Stimulated activated CD8-positive, alpha-beta memory T cell treated with anti-CD3 and anti-CD28 coated beads, Interleukin-4, amount 100 ng/mL, for 24 hours (primary cell): ENCODE measurements at regions not wholly inside any gene's neighbourhood (a gene's known extent, or its start where the extent isn't known, plus 50 kb on each side); places are given as distances from the start of the nearest gene placed in this dataset.
"Not testable (repeated sequence)": the region's sequence is repeated elsewhere in the genome, so short reads cannot be mapped to it uniquely, and the experiment has no call there.

Experiments
- DNase-seq: peaks from one replicate; pipeline ENCODE4 v3.0.0-alpha.2; 2020; ENCODE audit warnings: low read depth

DNA sequence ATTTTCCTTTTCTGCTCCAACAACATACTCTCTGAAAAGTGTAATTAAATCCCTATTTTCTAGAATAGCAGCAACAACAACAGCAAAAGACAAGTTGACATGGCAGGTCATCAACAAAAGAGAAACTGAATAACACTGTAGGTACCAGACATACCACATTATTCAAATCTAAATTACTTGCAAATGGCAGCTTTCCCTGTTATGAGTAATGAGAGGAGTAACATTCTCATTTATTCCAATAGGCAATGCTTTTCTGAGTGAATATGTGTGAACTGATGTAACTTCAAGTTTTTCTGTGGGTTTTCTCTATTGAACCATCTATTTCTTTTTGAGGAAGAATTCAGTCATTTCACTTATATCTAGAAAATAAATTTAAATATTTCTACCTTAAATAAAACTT lies 501.5 kb downstream of the TRIB2 start:
- no peak for DNase-seq

DNA sequence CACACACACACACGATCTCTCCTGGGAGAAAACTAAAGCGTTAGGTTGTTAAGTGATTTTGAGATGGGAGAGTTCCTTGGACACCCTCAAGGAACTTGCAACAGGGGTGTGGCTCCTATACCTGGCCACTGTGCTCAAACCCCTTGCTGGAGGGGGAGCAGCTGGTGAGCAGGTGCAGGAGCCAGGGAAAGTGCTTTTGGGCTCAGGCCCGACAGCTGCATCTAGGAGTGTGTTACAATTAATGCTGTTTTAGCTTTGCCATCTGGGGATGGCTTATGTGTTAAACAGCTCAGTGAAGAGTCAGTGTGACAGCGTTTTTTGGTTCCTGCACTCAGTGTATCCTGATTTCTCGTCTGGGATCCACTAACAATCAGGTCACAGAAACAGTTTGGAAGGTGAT lies 510.8 kb downstream of the TRIB2 start:
- DNase-seq, result no peak

DNA sequence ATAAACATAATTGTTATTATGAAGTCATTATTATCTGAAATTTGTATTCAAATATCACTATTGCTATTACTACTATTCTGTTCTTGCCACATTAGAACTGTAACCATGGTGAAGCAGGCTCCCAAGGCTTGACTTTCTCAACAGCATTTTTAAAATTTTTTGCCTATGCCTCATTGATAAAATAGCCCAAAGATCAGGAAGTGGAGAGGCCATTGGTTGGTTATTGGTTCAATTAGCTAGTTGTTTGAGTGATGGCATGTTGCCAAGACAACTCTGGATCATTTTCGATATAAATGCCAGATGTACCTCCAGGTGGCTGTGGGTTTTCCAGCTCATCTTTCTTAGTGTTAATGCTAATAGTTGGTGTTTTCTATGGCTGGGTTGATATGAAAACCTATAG lies 513.5 kb downstream of the TRIB2 start:
- DNase-seq, result no peak

DNA sequence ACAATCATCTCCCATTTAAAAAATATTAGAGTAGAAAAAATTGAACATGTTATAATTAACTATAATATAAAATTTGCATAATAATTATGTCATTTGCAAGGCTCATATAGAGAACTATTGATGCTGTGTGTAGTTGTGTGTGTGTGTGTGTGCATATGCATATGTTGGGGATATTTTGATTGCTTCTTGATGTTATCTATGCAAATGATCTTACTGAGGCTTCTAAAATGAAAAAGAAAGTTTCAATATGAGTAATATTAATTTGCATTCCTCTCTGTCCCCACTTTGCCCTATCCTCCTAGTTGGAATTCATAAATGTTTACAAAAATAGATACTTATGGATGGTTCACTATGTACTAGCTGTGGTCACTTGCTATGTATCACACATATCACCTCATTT lies 523.3 kb downstream of the TRIB2 start:
- DNase-seq, result no peak

DNA sequence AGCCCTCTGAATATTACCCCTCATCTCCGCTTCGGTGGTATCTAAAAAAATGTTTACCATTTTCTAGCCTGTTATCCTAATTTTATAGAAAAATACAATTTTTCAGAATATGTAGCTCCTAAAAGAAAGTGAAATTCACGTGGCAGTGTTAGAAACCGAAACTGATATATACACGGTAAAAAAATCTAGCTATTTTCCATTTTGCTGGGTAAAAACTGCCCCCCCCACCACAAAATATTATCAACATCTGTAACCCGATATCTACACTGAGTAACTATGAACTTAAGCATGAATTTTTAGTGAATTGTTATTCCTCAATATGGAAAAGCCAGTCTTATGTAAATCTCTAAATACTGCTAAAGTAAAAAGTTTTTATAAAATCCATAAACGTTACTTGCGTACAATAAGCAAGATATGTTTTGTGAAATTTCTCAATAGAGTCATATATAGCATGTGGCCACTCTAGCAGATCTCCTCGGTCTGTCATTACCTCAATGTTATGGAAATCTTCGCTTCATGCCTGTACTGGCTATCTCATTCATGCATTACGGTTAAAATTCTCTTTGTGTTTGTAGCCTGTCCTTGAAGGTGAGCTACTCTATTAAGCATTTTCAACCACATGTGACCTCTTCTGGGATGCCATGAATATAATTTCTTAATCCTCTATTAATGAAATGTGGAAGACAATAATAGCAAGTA lies 524.2 kb downstream of the TRIB2 start:
- DNase-seq, result no peak

DNA sequence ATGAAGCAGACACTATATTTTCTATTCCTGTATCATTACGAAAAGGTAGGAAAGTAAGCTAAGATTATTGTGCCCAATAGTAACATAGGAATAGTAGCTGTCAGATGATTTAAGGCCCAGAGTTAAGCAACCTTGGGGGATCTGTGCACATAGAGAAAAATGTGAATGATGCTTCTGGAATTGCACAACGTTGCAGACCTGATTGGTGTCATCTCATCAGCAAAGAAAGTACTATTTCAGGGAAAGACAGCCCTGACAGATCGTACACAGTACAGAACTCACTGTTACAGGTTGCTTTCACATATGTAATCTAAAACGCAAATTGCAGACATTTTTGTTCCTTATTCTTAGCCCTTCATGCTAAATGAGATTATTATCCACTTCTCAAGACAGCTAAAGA lies 535.9 kb downstream of the TRIB2 start:
- DNase-seq, result no peak

DNA sequence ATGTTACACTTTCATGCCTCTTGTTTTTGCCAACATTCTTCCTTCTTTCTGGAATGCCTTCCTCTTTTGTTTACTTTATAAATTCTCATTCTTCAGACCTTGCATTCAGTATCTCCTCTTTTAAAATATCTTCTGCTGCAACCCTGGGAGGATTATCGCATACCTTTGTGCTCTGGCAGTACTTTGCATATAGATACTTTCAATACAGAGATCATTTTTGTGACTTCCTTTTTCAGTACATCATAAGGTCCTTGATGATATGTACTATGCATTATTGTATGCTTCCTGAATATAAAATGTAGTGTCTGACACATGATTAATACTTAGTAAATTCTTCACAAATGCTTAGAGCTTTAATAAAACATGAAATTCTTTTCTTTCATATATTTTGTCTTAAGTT lies 538.7 kb downstream of the TRIB2 start:
- DNase-seq, result no peak

DNA sequence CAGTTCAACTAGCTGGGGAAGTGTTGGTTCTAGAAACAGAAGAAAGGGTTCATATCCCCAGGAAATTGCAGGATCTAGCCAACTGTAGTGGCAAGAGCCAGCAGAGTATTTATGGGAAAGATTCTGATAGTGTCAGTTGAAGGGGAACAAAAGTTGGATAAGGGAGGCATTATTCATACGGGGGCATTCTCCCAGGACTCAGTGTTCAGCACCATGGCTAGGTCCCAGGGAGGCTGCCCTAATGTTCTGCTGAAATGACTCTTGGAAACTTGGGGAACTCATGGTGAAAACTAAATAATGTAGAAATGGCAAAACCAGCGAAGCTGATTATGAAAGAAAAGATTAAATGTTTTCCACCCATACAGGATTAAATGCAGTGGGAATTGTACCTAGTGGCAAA lies 543.7 kb downstream of the TRIB2 start:
- no peak for DNase-seq

DNA sequence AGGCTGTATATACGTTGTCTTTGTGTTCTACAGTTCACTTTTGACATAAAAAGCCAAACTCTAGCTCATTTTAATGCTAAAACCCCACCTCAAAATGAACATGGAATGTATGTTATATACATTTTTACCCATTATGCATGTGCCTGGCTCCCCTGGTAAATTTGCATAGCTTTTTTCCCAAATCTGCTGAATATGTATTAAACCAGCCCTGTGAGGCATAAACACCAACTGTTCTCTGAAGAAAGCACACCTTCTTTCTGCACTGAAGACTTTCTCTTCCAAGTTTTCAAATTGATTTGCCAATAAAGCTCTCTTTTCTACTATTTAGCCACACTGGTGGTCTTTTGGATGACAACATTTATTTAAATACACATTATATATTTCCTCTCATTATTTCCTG lies 549.4 kb downstream of the TRIB2 start:
- no peak for DNase-seq

DNA sequence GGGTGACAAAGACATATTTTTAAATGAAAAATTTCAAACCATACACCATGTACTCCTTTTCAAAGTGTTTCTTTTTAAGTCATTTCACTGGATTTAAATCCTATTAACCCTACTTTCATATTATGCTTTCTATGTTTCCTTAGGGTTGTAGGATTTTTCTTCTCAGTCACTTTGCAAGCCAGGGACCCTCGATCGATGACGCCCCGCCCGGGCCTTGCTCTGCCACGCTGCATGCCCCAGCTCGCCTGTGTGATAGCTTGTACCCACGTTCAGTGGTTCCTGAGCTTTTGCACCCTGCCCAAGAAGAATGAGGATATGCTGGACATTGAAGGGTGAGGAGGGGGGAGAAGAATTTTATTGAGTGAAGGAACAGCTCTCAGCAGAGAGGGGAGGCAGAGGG lies 568.0 kb downstream of the TRIB2 start:
- DNase-seq, result no peak

DNA sequence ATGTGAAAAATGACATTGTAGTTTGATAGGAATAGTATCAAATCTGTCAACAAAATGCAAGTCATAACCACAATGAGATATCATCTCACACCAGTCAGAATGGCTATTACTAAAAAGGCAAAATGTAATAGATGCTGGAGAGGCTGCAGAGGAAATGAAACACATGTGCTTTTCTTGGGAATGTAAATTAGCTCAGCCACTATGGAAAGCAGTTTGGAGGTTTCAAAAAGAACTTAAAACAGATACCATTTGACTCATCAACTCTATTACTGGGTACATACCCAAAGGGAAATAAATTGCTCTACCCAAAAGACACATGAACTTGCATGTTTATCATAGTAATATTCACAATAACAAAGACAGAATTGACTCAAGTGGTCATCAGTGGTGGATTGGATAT lies 572.6 kb downstream of the TRIB2 start:
- no peak for DNase-seq

DNA sequence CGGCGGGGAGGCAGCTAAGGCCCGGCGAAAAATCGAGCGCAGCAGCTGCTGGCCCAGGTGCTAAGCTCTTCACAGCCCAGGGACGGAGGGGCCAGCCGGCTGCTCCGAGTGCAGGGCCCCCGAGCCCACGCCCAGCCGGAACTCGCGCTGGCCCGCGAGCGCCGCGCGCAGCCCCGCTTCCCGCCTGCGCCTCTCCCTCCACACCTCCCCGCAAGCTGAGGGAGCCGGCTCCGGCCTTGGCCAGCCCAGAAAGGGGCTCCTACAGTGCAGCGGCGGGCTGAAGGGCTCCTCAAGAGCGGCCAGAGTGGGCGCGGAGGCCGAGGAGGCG lies 591.7 kb downstream of the TRIB2 start:
- DNase-seq, result not testable (repeated sequence)

DNA sequence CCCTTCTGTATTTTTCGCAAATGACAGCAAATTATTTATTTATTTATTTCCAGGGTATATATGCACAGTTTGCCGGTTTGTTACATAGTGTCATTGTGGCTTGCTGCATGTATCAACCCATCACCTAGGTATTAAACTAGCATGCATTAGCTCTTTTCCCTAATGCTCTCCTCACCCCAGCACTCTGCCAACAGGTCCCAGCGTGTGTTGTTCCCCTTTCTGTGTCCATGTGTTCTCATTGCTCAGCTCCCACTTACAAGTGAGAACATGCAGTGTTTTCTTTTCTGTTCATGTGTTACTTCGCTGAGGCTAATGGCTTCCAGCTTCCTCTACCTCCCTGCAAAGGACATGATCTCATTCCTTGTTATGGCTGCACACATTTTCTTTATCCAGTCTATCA lies 592.3 kb downstream of the TRIB2 start:
- DNase-seq, result no peak

DNA sequence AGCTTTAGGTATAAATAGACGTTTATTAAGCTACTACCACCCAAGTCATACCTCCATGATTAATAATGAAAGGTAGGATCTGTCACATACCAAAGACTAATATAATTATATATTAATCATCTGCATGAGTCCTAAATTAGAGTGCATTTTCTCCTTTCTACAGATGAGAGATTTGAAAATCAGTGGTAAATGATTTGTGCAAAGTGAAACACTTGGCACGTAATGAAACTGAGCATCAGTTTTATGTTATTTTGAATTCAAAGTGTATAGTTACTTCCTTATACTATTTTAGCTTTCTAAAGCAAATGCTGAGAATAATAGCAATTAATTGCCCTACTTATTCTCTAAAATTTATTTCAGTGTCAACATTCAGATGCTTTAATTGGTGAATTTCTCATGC lies 615.3 kb downstream of the TRIB2 start:
- no peak for DNase-seq

DNA sequence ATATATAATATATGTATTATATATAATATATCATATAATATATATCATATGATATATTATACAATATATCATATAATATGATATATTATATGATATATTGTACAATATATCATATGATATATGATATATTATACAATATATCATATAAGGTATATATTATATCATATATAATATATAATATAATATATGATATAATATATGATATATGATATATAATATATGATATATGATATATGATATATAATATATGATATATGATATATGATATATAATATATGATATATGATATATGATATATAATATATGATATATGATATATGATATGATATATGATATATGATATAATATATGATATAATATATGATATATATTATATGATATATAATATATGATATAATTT lies 617.3 kb downstream of the TRIB2 start:
- not testable (repeated sequence) for DNase-seq

DNA sequence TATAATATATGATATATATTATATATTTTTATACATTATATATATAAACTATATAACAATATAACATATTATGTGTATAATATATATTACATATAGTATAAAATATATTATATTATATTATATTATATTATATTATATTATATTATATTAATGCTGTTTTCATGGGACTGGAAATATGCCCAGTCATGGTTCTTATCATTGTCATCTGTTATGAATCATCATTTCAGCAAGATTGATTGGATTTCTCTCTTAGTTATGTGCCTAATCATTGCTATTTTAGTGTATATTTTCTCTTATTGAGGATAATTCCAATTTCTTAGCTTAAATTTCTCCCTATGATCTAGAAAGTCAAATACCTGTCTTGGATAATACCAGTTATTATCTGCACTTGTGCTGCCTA lies 617.8 kb downstream of the TRIB2 start:
- no peak for DNase-seq

DNA sequence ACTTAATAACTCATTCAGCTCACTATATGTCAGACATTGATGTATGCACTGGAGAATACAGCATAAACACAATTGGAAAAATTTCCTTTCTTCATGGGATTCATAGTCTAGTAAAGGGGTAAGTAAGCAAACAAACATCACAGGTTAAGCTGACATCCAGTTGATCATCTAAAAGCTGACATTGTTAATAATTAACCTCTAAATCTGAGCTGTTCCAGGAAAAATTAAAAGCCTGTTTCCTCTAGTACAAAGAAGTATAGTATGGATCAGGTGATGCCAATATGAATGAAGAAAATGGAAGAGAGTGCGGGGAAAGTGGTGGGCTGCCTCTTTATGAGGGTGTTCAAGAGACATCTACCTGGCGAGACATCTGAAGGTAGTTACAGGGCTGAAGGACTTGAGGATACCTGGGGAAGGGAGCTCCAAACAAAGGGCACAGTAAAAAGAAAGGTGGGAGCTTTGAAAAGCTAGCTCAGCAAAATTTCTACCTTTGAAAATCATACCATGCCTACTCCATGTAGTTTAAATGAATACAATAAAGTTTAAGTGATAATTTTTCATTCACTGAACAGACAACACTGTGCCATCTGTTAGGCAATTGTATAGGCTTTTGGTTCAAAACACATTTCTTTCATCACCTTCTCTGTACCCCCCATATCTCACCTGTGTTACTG lies 619.3 kb downstream of the TRIB2 start:
- DNase-seq, result no peak

DNA sequence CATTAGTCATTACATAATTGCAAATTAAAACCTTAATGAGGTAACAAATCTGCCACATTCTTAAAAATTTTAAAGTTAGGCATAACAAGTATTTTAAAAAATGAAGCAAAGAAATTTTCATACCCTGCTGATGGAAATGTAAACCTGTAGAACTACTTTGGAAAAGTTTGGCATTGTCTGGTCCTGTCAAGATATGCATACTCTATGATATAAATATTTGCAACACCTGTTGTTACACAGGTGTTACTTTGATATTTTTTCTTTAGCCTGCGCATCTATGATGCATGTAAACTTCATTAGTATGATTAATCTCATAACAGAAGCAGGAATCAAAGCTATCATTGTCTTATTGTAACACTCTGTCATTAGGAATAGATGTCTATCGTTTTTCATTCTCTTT lies 634.3 kb downstream of the TRIB2 start:
- no peak for DNase-seq

DNA sequence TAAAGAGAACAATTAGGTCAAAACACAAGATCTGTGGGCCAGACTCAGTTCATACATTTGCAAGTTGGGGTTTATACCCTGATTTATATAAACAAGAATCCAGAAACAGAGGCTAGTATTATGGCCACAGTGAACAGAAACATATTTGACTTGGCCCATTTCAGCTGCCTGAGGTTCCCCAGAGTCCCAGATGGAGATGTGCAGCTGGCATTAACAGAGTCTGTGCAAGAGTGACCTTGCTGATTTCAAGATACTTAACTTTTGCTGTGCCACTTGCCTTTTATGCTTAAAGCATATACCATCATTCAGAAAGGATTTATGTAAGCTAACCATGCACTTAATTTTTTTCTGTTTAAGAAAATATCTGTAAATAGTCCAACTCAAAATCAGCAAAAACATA lies 636.3 kb downstream of the TRIB2 start:
- no peak for DNase-seq

DNA sequence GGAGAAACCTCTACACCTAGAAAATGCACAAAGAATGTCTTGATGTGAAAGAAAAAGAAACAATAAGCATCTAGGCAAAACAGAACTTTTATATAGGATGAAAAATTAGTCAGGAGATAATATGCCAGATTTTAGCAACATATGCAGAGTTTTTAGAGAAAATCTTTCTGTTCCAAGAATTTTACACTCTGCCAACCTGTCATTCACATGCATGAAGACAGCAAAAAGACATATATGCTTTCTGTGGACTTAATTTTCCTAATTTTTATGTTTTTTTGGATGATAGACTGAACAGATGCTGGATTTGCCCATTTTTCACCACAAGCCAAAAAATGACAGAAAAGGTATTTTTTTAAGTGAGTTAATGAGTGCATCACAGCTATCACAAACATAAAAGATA lies 637.3 kb downstream of the TRIB2 start:
- no peak for DNase-seq

DNA sequence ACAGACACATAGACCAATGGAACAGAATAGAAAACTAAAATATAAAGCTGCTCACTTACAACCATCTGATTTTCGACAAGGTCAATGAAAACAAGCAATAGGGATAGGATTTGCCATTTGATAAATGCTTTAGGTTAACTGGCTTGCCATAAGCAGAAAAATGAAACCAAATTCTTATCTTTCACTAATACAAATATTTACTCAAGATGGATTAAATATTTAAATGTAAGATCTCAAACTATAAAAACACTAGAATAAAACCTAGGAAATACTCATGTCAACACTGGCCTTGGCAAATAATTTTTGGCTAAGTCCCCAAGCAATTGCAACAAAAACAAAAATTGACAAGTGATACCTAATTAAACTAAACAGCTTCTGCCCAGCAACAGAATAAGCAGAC lies 665.2 kb downstream of the TRIB2 start:
- not testable (repeated sequence) for DNase-seq

DNA sequence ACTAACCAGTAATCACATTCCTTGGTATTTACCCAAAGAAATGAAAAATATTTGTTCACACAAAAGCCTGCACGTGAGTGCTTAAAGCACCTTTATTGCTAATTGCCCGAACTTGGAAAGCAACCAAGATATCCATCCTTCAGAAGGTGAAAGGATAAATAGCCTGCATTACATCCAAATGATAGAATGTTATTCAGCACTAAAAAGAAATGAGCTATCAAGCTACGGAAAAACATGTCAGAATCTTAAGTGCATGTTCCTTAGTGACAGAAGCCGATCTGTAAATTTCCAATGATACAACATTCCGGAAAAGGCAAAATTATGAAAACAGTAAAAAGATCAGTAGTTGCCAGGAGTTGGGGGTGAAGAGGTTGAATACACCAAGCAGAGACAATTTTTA lies 672.4 kb downstream of the TRIB2 start:
- DNase-seq, result not testable (repeated sequence)

DNA sequence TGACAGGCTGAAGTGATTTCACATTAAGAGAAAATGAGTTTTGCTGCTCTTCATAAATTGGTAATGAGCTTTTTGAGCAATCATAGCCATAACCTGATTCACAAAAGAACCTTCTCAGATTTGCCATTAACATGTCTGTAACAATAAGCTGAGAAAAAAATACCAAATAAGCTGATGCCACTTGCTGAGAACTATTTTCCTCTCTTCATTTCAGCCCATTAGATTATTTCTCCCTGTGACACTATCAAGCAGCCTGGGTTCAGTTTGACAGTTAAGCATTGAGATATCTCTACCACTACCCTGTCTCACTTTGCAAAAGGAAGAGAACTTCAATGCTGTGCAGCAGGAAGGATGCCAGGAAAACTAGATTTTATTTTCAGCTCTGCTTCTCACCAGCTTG lies 673.9 kb downstream of the TRIB2 start:
- DNase-seq, result no peak

DNA sequence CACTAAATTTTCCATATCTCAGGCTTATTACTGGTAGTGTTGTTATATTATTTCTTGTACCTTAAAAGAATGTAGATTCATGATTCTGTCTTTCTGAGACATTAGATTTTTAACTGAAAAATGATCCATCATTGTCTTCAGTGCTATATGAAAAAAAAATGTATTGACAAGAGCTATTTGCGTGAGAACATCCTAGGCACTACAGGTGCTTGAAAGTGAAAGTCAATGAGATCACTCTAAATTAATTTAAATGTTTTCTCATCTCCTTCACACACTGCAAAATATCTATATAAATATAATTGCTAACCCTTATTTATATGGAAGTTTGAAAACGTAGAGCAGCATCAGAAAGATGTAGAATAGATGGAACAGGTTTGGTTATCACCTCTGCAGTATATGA lies 684.6 kb downstream of the TRIB2 start:
- DNase-seq, result no peak
